Right lobe of liver (tissue), 6 donors: ENCODE measurements at regions not wholly inside any gene's neighbourhood (a gene's known extent, or its start where the extent isn't known, plus 50 kb on each side); places are given as distances from the start of the nearest gene placed in this dataset.
A peak's percentile ranks its signal among the peaks of the same experiment; 100 is the strongest.

Experiments used
- ATAC-seq, 4 donors: fragments of 200-7000 bp; cut with Tn5 transposase; one replicate each; pipeline ENCODE4 v1.9.1; 2020; ENCODE audit warnings: mild to moderate bottlenecking in 4 of 4, moderate library complexity in 4 of 4
- DNase-seq, 3 donors: peaks; one replicate each; pipeline ENCODE4 v3.0.0-alpha.2; 2020
- H3K27ac ChIP-seq, 3 donors: fragments of 200-600 bp; one replicate each; pipeline ENCODE4 v1.8.0; 2022
- H3K27me3 ChIP-seq, 2 donors: fragments of 200-600 bp; one replicate each; pipeline ENCODE4 v1.8.0; 2022
- H3K36me3 ChIP-seq, 4 donors: fragments of 200-600 bp; sonication (generic) in 1 of 4; one replicate each; pipeline versions ENCODE4 v1.5.1 to v1.8.0; 2017 to 2022; ENCODE audit warnings: control low read depth in 1 of 4
- H3K4me1 ChIP-seq, 4 donors: fragments of 200-600 bp; sonication (generic) in 1 of 4; one replicate each; pipeline versions ENCODE4 v1.5.1 to v1.8.0; 2017 to 2022; ENCODE audit warnings: control low read depth in 1 of 4
- H3K4me3 ChIP-seq, 3 donors: fragments of 200-600 bp; one replicate each; pipeline ENCODE4 v1.8.0; 2022
- H3K9me3 ChIP-seq, 4 donors: fragments of 200-600 bp; sonication (generic) in 1 of 4; one replicate each; pipeline versions ENCODE4 v1.5.1 to v1.8.0; 2017 to 2022; ENCODE audit warnings: control low read depth in 1 of 4
- POLR2A ChIP-seq: fragments of 450-650 bp; IDR thresholded peaks from one replicate; pipeline ENCODE4 v1.6.1; 2017; ENCODE audit warnings: antibody characterized with exemption, mild to moderate bottlenecking
- WGBS: methylation state at CpG from one replicate; pipeline ENCODE4 v1.1.6; 2018; ENCODE audit warnings: low coverage, low lambda C conversion rate; ENCODE audit not compliant: insufficient coverage; ENCODE audit errors: missing lambda C conversion rate; 5-methylcytosine and 5-hydroxymethylcytosine counted together
- intact Hi-C, 2 donors: fragments of 100-400 bp; cut with DNase I; formaldehyde crosslinking; loops; one replicate each; pipeline versions ENCODE4 v1.11.2 to v1.14.1; 2022
- TF ChIP-seq, protein P1 (sequence below), 4 donors: fragments of 200-600 bp in 3 of 4; fragments of 450-650 bp in 1 of 4; IDR thresholded peaks; one replicate each; pipeline versions ENCODE4 v1.5.1 to v1.8.0; 2016 to 2022; ENCODE audit warnings: antibody characterized with exemption in 4 of 4, mild to moderate bottlenecking in 2 of 4
- donor health status: DM: no; HTN: yes; CAD: no.
- donor health status: DM: no; HTN: no; CAD: no.
- donor health status: DM: no; HTN: no; CAD: no.
- donor health status: DM: no; HTN: yes; CAD: no.
- donor health status: DM: no; HTN: yes; CAD: no.

DNA sequence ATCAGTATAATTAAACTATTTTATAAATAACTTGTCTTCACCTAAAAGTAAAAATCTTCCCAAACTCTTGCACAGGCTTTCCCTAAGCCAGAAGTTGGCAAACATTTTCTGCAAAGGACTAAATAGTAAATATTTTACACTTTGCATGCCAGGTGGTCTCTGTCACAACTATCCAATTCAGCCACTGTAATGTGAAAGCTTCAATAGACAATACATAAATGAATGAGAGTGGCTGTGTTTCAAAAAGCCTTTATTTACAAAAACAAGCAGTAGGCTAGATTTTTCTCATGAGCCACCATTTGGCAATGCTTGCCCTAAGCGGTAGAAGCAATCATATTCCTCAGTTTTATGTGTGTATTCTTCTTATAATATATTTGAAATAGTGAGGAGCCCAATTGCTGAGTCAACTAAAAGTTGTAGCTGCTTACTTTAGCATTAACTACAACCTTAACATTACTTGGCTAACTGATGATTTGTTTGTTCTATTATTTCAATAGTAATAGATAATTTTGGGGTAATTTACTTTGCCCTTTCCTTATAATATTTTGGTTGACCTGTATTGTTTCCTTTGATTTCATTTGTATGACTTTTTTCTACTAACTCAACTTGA is 236.0 kb upstream of the SYT1 start:
- Histone ChIP-seq H3K4me1 (no peaks in the 10 kb centered on the region), H3K36me3 (no peaks in the 10 kb centered on the region), H3K27ac (no peak overlapping the region), H3K4me3 (no peak overlapping the region), H3K27me3 (no peaks in the 10 kb centered on the region), H3K9me3 (no peaks in the 10 kb centered on the region)
- no peak for DNase-seq
- ATAC-seq, result no peak
- TF ChIP-seq, protein P1, sequence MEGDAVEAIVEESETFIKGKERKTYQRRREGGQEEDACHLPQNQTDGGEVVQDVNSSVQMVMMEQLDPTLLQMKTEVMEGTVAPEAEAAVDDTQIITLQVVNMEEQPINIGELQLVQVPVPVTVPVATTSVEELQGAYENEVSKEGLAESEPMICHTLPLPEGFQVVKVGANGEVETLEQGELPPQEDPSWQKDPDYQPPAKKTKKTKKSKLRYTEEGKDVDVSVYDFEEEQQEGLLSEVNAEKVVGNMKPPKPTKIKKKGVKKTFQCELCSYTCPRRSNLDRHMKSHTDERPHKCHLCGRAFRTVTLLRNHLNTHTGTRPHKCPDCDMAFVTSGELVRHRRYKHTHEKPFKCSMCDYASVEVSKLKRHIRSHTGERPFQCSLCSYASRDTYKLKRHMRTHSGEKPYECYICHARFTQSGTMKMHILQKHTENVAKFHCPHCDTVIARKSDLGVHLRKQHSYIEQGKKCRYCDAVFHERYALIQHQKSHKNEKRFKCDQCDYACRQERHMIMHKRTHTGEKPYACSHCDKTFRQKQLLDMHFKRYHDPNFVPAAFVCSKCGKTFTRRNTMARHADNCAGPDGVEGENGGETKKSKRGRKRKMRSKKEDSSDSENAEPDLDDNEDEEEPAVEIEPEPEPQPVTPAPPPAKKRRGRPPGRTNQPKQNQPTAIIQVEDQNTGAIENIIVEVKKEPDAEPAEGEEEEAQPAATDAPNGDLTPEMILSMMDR (IDR thresholded peaks at IDR 0.05), result no peak
- no peak for TF ChIP-seq POLR2A
- intact Hi-C loops, result no loop called here
- WGBS, result 75% methylated on average over 1 of the region's 1 CpG

DNA sequence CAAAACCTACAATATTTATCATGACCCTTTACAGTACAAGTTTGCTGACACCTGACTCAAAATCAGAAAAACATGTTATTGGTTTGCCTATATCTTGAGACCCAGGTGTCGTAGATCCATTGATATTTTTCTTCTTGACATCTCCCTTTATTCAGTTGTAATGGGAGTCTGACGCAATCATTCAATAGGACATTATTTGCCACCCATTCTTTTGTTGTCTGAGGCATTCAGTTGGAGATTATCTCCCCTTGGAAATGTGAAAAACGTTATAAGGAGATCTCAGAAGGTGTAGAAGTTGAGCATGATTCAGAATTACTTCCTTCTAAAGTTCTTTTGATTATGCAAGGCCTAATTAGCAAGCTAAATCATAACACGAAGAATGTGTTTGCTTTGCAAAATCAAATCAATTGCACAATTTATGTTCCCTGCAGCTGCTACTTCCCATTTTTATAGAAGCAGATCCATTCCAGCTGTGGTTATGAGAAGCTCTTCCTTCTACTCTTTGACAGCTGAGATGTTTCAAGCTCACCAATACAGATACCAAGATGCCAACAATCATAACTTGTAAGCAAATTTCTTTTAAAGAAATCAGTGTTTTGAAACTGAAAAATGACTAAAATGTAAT is 228.2 kb upstream of the SYT1 start:
- Histone ChIP-seq H3K9me3 (no peaks in the 10 kb centered on the region), H3K4me1 (no peaks in the 10 kb centered on the region), H3K36me3 (no peaks in the 10 kb centered on the region), H3K27me3 (no peaks in the 10 kb centered on the region), H3K4me3 (no peak overlapping the region), H3K27ac (no peak overlapping the region)
- ATAC-seq, result no peak
- intact Hi-C loops, result no loop called here
- TF ChIP-seq, protein P1 (IDR thresholded peaks at IDR 0.05), result no peak
- no peak for TF ChIP-seq POLR2A
- no peak for DNase-seq
- WGBS, result 28% methylated on average over 4 of the region's 4 CpGs

DNA sequence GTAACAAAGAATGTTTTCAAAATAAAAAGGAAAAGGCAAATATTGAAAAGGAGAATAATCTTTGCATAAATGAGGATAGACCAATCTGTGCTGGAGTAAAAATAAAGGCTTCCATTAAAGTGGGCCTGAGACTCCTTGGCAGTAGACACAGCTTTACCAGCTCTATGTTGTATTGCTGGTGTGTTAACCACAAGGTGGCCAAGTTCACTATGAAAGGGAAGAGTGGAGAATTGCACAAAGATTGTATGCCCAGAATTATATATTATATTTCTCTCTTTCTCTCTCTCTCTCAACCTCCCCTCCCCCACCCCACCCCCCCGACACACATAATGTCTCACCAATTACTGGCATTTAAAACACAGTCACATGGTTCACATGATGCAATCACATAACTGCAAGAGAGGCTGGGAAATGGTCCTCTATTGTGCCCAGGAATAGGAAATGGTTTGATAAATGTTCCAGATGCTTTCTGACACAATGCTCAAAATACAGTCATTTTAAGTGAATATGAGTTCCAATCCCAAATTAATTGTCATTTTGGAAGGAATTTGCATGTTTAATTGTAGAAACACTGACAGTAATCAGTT is 222.6 kb upstream of the SYT1 start:
- intact Hi-C loops, result no loop called here
- TF ChIP-seq POLR2A, result no peak
- TF ChIP-seq, protein P1 (IDR thresholded peaks at IDR 0.05), result peak in 1 of 4 donors; percentile 15
- H3K4me3 ChIP-seq, result no peak overlapping the region
- no peak overlapping the region for H3K27ac ChIP-seq
- no peaks in the 10 kb centered on the region for H3K27me3 ChIP-seq
- no peaks in the 10 kb centered on the region for H3K4me1 ChIP-seq
- DNase-seq (no peak), ATAC-seq (peak in 1 of 4 donors; percentile 25)
- H3K9me3 ChIP-seq, result no peaks in the 10 kb centered on the region
- WGBS, result 80% methylated on average over 1 of the region's 1 CpG
- no peaks in the 10 kb centered on the region for H3K36me3 ChIP-seq

DNA sequence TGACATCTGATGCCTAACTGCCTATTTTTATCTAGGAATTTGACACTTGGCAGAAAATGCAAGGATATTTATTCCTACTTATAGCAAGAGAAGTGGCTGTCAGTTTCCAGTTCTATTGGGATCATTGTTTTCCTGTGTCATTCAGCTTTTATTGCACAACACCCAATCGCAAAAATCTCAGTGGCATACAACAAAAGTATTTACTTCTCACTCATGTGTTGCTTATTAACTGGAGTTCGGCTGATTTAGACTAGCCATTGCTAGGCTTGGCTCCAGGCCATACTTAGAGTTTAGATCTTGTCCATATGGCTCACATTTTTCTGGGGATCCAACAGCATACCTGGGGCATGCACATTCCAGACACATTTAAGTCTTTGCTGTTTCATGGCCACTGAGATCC is 218.6 kb upstream of the SYT1 start:
- WGBS, result 19% methylated on average over 2 of the region's 2 CpGs
- Histone ChIP-seq H3K27me3 (no peaks in the 10 kb centered on the region), H3K36me3 (no peaks in the 10 kb centered on the region), H3K9me3 (no peaks in the 10 kb centered on the region), H3K4me1 (no peaks in the 10 kb centered on the region), H3K4me3 (no peak overlapping the region), H3K27ac (no peak overlapping the region)
- intact Hi-C loops, result no loop called here
- no peak for DNase-seq
- TF ChIP-seq, protein P1 (IDR thresholded peaks at IDR 0.05), result no peak
- TF ChIP-seq POLR2A, result no peak
- ATAC-seq, result no peak
